Fibroblast of lung (primary cell): ENCODE measurements at regions not wholly inside any gene's neighbourhood (a gene's known extent, or its start where the extent isn't known, plus 50 kb on each side); places are given as distances from the start of the nearest gene placed in this dataset.
A peak's percentile ranks its signal among the peaks of the same experiment; 100 is the strongest.

Experiments used
- DNase-seq, 2 donors: peaks; one replicate each; pipeline versions ENCODE4 v3.0.0 to v3.0.0-alpha.2; 2010; ENCODE audit warnings: low read depth in 2 of 2
- H2AFZ ChIP-seq: 2 replicates; pipeline ENCODE4 v1.5.1; 2012; ENCODE audit warnings: low read length, control low read depth, inconsistent platforms
- H3K27ac ChIP-seq: 2 replicates; pipeline ENCODE4 v1.5.1; 2011; ENCODE audit warnings: low read length, control low read depth; ENCODE audit not compliant: insufficient read depth
- H3K27me3 ChIP-seq: 2 replicates; pipeline ENCODE4 v1.5.1; 2011; ENCODE audit warnings: mild to moderate bottlenecking, low read length; ENCODE audit not compliant: control insufficient read depth, insufficient read depth
- H3K36me3 ChIP-seq: 2 replicates; pipeline ENCODE4 v1.5.1; 2011; ENCODE audit warnings: low read length; ENCODE audit not compliant: control insufficient read depth, insufficient read depth
- H3K4me1 ChIP-seq: 2 replicates; pipeline ENCODE4 v1.5.1; 2011; ENCODE audit warnings: low read length; ENCODE audit not compliant: control insufficient read depth, insufficient read depth; ENCODE audit errors: extremely low read depth
- H3K4me2 ChIP-seq: 2 replicates; pipeline ENCODE4 v1.5.1; 2011; ENCODE audit warnings: low read length, control low read depth; ENCODE audit not compliant: insufficient read depth; ENCODE audit errors: extremely low read depth
- H3K4me3 ChIP-seq, 4 experiments: fragments of 200-600 bp in 1 of 4; sonication (generic) in 1 of 4; replicated peaks in 1 of 4; 2 replicates each; pipeline ENCODE4 v1.5.1; 2011 to 2016; ENCODE audit warnings: low read length in 4 of 4, low read depth in 3 of 4, mild to moderate bottlenecking in 3 of 4, control low read depth in 2 of 4, inconsistent platforms in 1 of 4, mixed read lengths in 1 of 4; ENCODE audit not compliant: insufficient read depth in 1 of 4; ENCODE audit errors: control extremely low read depth in 1 of 4
- H3K79me2 ChIP-seq: 2 replicates; pipeline ENCODE4 v1.5.1; 2012; ENCODE audit warnings: mild to moderate bottlenecking, low read length, inconsistent platforms; ENCODE audit not compliant: control insufficient read depth, insufficient read depth
- H3K9ac ChIP-seq: 2 replicates; pipeline ENCODE4 v1.5.1; 2011; ENCODE audit warnings: mild to moderate bottlenecking, low read length, control low read depth; ENCODE audit not compliant: insufficient read depth
- H3K9me3 ChIP-seq: 2 replicates; pipeline ENCODE4 v1.5.1; 2012; ENCODE audit warnings: low read depth, low read length; ENCODE audit not compliant: control insufficient read depth, insufficient read depth
- H4K20me1 ChIP-seq: 2 replicates; pipeline ENCODE4 v1.5.1; 2011; ENCODE audit warnings: low read length; ENCODE audit not compliant: control insufficient read depth, insufficient read depth; ENCODE audit errors: extremely low read depth
- EZH2 ChIP-seq: IDR thresholded peaks from 2 replicates; pipeline ENCODE4 v1.5.1; 2012; ENCODE audit warnings: low read length, control low read depth, mild to moderate bottlenecking; ENCODE audit errors: missing control alignments
- TF ChIP-seq, protein P1 (sequence below), 2 donors: IDR thresholded peaks in 1 of 2; conservative IDR thresholded peaks in 1 of 2; 1 replicate in 1 of 2; 2 replicates in 1 of 2; pipeline ENCODE4 v1.5.1; 2011 to 2012; ENCODE audit warnings: low read length in 2 of 2, control low read depth in 1 of 2, inconsistent platforms in 1 of 2, low read depth in 1 of 2, mild to moderate bottlenecking in 1 of 2

DNA sequence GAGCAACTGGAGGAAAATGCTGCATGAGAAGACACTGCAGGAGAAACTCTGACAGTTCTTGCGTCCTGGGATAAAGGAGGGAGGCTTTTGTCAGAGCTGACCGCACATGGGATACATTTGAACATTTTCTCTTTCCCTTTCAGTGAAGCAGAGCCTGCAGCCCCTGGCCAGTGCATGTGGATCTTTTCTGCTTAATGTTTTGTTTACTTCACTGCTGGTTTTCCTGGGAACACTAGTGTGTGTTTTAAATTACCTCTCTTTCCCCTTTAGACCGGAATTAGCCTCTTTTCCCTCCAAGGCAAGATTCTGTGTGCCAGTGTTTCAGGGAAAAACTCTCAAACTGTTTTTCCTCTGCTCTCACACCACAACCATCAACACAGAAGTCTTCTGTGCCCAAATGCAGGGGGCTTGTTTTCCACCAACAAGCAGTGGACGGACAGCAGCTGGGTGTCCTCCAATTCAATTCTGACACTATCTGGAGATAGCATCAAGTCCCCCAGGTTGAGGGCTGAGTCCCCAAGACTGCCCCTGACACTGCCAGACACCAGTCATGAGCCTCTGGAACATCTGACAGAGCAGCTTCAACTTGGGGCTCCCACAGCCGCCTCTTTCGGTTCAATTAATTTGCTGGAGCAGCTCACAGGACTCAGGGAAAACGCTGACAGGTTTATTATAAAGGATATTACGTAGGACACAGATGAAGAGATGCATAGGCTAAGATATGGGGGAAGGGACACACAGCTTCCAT is 136.2 kb downstream of the RHOU start:
- Histone ChIP-seq H3K4me3 (no peak overlapping the region), H3K79me2 (no peaks in the 10 kb centered on the region), H3K4me1 (no peaks in the 10 kb centered on the region), H3K9me3 (no peaks in the 10 kb centered on the region), H3K27ac (no peak overlapping the region), H2AFZ (no peak overlapping the region), H3K4me2 (no peak overlapping the region), H4K20me1 (no peaks in the 10 kb centered on the region), H3K9ac (no peak overlapping the region), H3K27me3 (peaks cover 2% of the 10 kb centered on the region), H3K36me3 (no peaks in the 10 kb centered on the region)
- peak in 1 of 2 donors; percentile 22 for DNase-seq
- no peak for TF ChIP-seq EZH2

DNA sequence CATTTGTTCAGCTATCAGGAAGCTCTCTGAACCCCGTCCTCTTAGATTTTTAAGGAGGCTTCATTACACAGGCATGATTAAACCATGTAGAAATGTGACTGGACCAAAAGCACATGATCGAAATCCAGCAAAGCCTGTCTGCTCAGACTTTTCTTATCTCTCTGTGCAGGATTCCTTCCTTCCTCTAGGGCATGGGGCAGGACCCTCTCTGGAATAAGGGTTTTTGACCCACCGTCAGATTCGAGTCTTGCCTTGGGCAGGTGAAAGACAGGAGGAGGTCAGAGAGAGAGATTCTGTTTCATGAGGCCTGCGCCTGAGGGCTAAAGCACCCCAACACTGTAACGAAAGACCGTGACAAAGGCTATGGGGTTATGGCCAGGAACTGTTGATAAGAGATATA is 136.8 kb downstream of the RHOU start:
- no peak overlapping the region for H3K9ac ChIP-seq
- H3K4me2 ChIP-seq = no peak overlapping the region
- TF ChIP-seq, protein P1, sequence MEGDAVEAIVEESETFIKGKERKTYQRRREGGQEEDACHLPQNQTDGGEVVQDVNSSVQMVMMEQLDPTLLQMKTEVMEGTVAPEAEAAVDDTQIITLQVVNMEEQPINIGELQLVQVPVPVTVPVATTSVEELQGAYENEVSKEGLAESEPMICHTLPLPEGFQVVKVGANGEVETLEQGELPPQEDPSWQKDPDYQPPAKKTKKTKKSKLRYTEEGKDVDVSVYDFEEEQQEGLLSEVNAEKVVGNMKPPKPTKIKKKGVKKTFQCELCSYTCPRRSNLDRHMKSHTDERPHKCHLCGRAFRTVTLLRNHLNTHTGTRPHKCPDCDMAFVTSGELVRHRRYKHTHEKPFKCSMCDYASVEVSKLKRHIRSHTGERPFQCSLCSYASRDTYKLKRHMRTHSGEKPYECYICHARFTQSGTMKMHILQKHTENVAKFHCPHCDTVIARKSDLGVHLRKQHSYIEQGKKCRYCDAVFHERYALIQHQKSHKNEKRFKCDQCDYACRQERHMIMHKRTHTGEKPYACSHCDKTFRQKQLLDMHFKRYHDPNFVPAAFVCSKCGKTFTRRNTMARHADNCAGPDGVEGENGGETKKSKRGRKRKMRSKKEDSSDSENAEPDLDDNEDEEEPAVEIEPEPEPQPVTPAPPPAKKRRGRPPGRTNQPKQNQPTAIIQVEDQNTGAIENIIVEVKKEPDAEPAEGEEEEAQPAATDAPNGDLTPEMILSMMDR (conservative IDR thresholded peaks at IDR 0.05 in 1 of 2, IDR thresholded peaks at IDR 0.05 in 1 of 2; ENCODE audit: low read depth in 1 of 2, low read length in 2 of 2) = no peak
- no peaks in the 10 kb centered on the region for H3K9me3 ChIP-seq
- H4K20me1 ChIP-seq = no peaks in the 10 kb centered on the region
- H3K4me1 ChIP-seq = no peaks in the 10 kb centered on the region
- no peak overlapping the region for H3K4me3 ChIP-seq
- no peaks in the 10 kb centered on the region for H3K79me2 ChIP-seq
- H2AFZ ChIP-seq = no peak overlapping the region
- DNase-seq = no peak
- no peak overlapping the region for H3K27ac ChIP-seq
- H3K36me3 ChIP-seq = no peaks in the 10 kb centered on the region
- H3K27me3 ChIP-seq = peaks cover 2% of the 10 kb centered on the region

- Histone ChIP-seq H3K4me2 (no peak overlapping the region), H3K79me2 (no peaks in the 10 kb centered on the region), H3K4me3 (no peak overlapping the region), H3K27ac (no peak overlapping the region), H2AFZ (no peak overlapping the region), H3K36me3 (no peaks in the 10 kb centered on the region), H3K27me3 (peaks cover 2% of the 10 kb centered on the region), H3K9ac (no peak overlapping the region), H4K20me1 (no peaks in the 10 kb centered on the region), H3K9me3 (no peaks in the 10 kb centered on the region), H3K4me1 (no peaks in the 10 kb centered on the region)
- TF ChIP-seq, protein P1 (conservative IDR thresholded peaks at IDR 0.05 in 1 of 2, IDR thresholded peaks at IDR 0.05 in 1 of 2; ENCODE audit: low read depth in 1 of 2, low read length in 2 of 2) = no peak
- TF ChIP-seq EZH2 = no peak
- DNase-seq = no peak
Observed at GRCh38 chr1:228873709-228874108, 138.4 kb downstream of the RHOU start.
